Keratinocyte (primary cell): ENCODE measurements at regions not wholly inside any gene's neighbourhood (a gene's known extent, or its start where the extent isn't known, plus 50 kb on each side); places are given as distances from the start of the nearest gene placed in this dataset.
"Not testable (repeated sequence)": the region's sequence is repeated elsewhere in the genome, so short reads cannot be mapped to it uniquely, and the experiment has no call there.

Experiments used
- DNase-seq: peaks from one replicate; pipeline ENCODE4 v3.0.0-alpha.2; 2011; ENCODE audit warnings: low read depth, missing footprints, low spot score
- FAIRE-seq: peaks from 2 replicates; lab custom pipeline; 2011; peaks lifted over from hg19 to GRCh38; lab: Jason Lieb, UNC
- H2AFZ ChIP-seq: 2 replicates; pipeline ENCODE4 v1.6.0; 2012; ENCODE audit warnings: low read length, control low read depth, inconsistent platforms; ENCODE audit not compliant: control insufficient read depth
- H3K27ac ChIP-seq: 2 replicates; pipeline ENCODE4 v1.5.1; 2011; ENCODE audit warnings: low read length; ENCODE audit not compliant: control insufficient read depth, insufficient read depth
- H3K27me3 ChIP-seq: 3 replicates; pipeline ENCODE4 v1.6.0; 2011; ENCODE audit warnings: low read length; ENCODE audit not compliant: control insufficient read depth, insufficient read depth; ENCODE audit errors: extremely low read depth
- H3K36me3 ChIP-seq, 2 experiments: 2 replicates in 1 of 2; 3 replicates in 1 of 2; pipeline ENCODE4 v1.5.1; 2011; ENCODE audit warnings: low read length in 2 of 2, mild to moderate bottlenecking in 1 of 2; ENCODE audit not compliant: control insufficient read depth in 2 of 2, insufficient read depth in 2 of 2; ENCODE audit errors: extremely low read depth in 1 of 2
- H3K4me1 ChIP-seq: 3 replicates; pipeline ENCODE4 v1.5.1; 2011; ENCODE audit warnings: low read length; ENCODE audit not compliant: control insufficient read depth, insufficient read depth; ENCODE audit errors: extremely low read depth
- H3K4me2 ChIP-seq: 3 replicates; pipeline ENCODE4 v1.6.0; 2011; ENCODE audit warnings: low read depth, low read length; ENCODE audit not compliant: control insufficient read depth, insufficient read depth; ENCODE audit errors: extremely low read depth
- H3K4me3 ChIP-seq, 3 experiments: fragments of 200-600 bp in 1 of 3; sonication (generic) in 1 of 3; 2 replicates in 2 of 3; 3 replicates in 1 of 3; pipeline ENCODE4 v1.5.1; 2011 to 2016; ENCODE audit warnings: low read length in 3 of 3, mild to moderate bottlenecking in 3 of 3, control low read depth in 2 of 3, inconsistent platforms in 1 of 3, low read depth in 1 of 3, mixed read lengths in 1 of 3, mixed run types in 1 of 3, moderate library complexity in 1 of 3; ENCODE audit not compliant: control insufficient read depth in 2 of 3, insufficient read depth in 2 of 3; ENCODE audit errors: extremely low read depth in 1 of 3
- H3K79me2 ChIP-seq: 2 replicates; pipeline ENCODE4 v1.6.0; 2012; ENCODE audit warnings: low read length; ENCODE audit not compliant: control insufficient read depth, insufficient read depth
- H3K9ac ChIP-seq: 3 replicates; pipeline ENCODE4 v1.6.0; 2011; ENCODE audit warnings: low read length; ENCODE audit not compliant: control insufficient read depth, insufficient read depth; ENCODE audit errors: extremely low read depth
- H3K9me1 ChIP-seq: 3 replicates; pipeline ENCODE4 v1.6.0; 2011; ENCODE audit warnings: low read length; ENCODE audit not compliant: control insufficient read depth, insufficient read depth; ENCODE audit errors: extremely low read depth
- H3K9me3 ChIP-seq: 2 replicates; pipeline ENCODE4 v1.5.1; 2012; ENCODE audit warnings: low read depth, low read length; ENCODE audit not compliant: control insufficient read depth
- H4K20me1 ChIP-seq: 3 replicates; pipeline ENCODE4 v1.6.0; 2011; ENCODE audit warnings: low read length; ENCODE audit not compliant: control insufficient read depth, insufficient read depth; ENCODE audit errors: extremely low read depth
- EZH2 ChIP-seq: IDR thresholded peaks from one replicate; pipeline ENCODE4 v1.6.1; 2012; ENCODE audit warnings: inconsistent platforms, mild to moderate bottlenecking, low read length, moderate library complexity
- dilution Hi-C: fragments of 300-500 bp; cut with MboI; formaldehyde crosslinking; loops from one replicate; pipeline ENCODE4 v1.7.0; 2020; ENCODE audit warnings: low sequenced_read_pairs; ENCODE audit not compliant: extremely low pct_ligation_motif_present
- TF ChIP-seq, protein P1 (sequence below), 3 experiments: IDR thresholded peaks in 1 of 3; conservative IDR thresholded peaks in 1 of 3; optimal IDR thresholded peaks in 1 of 3; 2 replicates in 2 of 3; 3 replicates in 1 of 3; pipeline versions ENCODE3 to v1.5.1; 2011; ENCODE audit warnings: low read length in 3 of 3, mild to moderate bottlenecking in 3 of 3, moderate library complexity in 2 of 3, control low read depth in 1 of 3, inconsistent platforms in 1 of 3; ENCODE audit not compliant: insufficient read depth in 2 of 3; ENCODE audit errors: extremely low read depth in 1 of 3

- H4K20me1 ChIP-seq: no peaks in the 10 kb centered on the region
- FAIRE-seq (no peak), DNase-seq (no peak)
- no peaks in the 10 kb centered on the region for H3K9me3 ChIP-seq
- no peak overlapping the region for H3K27ac ChIP-seq
- no peaks in the 10 kb centered on the region for H3K9me1 ChIP-seq
- H3K4me2 ChIP-seq: no peak overlapping the region
- TF ChIP-seq, protein P1, sequence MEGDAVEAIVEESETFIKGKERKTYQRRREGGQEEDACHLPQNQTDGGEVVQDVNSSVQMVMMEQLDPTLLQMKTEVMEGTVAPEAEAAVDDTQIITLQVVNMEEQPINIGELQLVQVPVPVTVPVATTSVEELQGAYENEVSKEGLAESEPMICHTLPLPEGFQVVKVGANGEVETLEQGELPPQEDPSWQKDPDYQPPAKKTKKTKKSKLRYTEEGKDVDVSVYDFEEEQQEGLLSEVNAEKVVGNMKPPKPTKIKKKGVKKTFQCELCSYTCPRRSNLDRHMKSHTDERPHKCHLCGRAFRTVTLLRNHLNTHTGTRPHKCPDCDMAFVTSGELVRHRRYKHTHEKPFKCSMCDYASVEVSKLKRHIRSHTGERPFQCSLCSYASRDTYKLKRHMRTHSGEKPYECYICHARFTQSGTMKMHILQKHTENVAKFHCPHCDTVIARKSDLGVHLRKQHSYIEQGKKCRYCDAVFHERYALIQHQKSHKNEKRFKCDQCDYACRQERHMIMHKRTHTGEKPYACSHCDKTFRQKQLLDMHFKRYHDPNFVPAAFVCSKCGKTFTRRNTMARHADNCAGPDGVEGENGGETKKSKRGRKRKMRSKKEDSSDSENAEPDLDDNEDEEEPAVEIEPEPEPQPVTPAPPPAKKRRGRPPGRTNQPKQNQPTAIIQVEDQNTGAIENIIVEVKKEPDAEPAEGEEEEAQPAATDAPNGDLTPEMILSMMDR (optimal IDR thresholded peaks at IDR 0.05 in 1 of 3, IDR thresholded peaks at IDR 0.05 in 1 of 3, conservative IDR thresholded peaks at IDR 0.05 in 1 of 3; ENCODE audit: extremely low read depth in 1 of 3, insufficient read depth in 2 of 3, low read length in 3 of 3): no peak
- TF ChIP-seq EZH2: no peak
- H2AFZ ChIP-seq: no peak overlapping the region
- no peaks in the 10 kb centered on the region for H3K4me1 ChIP-seq
- no peak overlapping the region for H3K4me3 ChIP-seq
- no peaks in the 10 kb centered on the region for H3K36me3 ChIP-seq
- H3K27me3 ChIP-seq: no peaks in the 10 kb centered on the region
- dilution Hi-C loops: no loop called here
- H3K9ac ChIP-seq: no peak overlapping the region
- no peaks in the 10 kb centered on the region for H3K79me2 ChIP-seq
Measured at GRCh38 chrX:117835034-117835433, 281.6 kb downstream of the KLHL13 start.

DNA sequence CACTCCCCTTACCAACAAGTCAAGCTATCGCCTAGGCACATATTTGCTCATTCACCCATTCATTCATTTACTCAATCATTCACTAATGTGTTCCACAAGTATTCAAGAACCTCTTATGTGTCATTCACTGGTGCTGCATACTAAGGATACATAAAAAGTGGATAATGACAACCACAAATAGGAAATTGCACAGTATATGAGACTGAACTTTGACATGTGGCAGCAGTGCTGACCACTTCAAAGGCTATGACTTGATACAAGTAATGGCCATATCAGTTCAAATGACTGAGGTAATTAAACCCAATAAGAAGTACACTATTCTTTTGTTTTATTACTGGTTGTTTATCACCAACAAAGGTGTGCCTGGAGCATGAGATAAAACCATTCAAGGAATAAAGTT, 282.5 kb downstream of the KLHL13 start:
- H2AFZ ChIP-seq: no peak overlapping the region
- H3K36me3 ChIP-seq: no peaks in the 10 kb centered on the region
- dilution Hi-C loops: no loop called here
- H3K27me3 ChIP-seq: no peaks in the 10 kb centered on the region
- H3K4me2 ChIP-seq: no peak overlapping the region
- FAIRE-seq: no peak
- no peak for TF ChIP-seq EZH2
- TF ChIP-seq, protein P1 (optimal IDR thresholded peaks at IDR 0.05 in 1 of 3, IDR thresholded peaks at IDR 0.05 in 1 of 3, conservative IDR thresholded peaks at IDR 0.05 in 1 of 3; ENCODE audit: extremely low read depth in 1 of 3, insufficient read depth in 2 of 3, low read length in 3 of 3): no peak
- no peaks in the 10 kb centered on the region for H3K79me2 ChIP-seq
- no peaks in the 10 kb centered on the region for H4K20me1 ChIP-seq
- no peak overlapping the region for H3K4me3 ChIP-seq
- no peak overlapping the region for H3K9ac ChIP-seq
- DNase-seq: no peak
- no peaks in the 10 kb centered on the region for H3K4me1 ChIP-seq
- H3K27ac ChIP-seq: no peak overlapping the region
- H3K9me3 ChIP-seq: no peaks in the 10 kb centered on the region
- H3K9me1 ChIP-seq: no peaks in the 10 kb centered on the region

- H2AFZ ChIP-seq, H3K79me2 ChIP-seq, H3K36me3 ChIP-seq, H3K4me3 ChIP-seq, H3K9ac ChIP-seq, H4K20me1 ChIP-seq, H3K4me2 ChIP-seq, FAIRE-seq, DNase-seq, H3K9me1 ChIP-seq, H3K27me3 ChIP-seq, dilution Hi-C loops, H3K27ac ChIP-seq, H3K9me3 ChIP-seq, H3K4me1 ChIP-seq: not testable (repeated sequence)
Measured at GRCh38 chrX:117821472-117821871, 295.1 kb downstream of the KLHL13 start.
